Suprapubic skin (tissue), 4 donors: ENCODE measurements at regions not wholly inside any gene's neighbourhood (a gene's known extent, or its start where the extent isn't known, plus 50 kb on each side); places are given as distances from the start of the nearest gene placed in this dataset.

Experiments
- CTCF ChIP-seq, 2 donors: fragments of 200-600 bp in 1 of 2; fragments of 450-650 bp in 1 of 2; sonication (generic) in 1 of 2; IDR thresholded peaks; one replicate each; pipeline ENCODE4 v1.5.1; 2016 to 2019; ENCODE audit warnings: antibody characterized with exemption in 2 of 2, mild to moderate bottlenecking in 1 of 2, moderate library complexity in 1 of 2
- EP300 ChIP-seq: sonication (generic); formaldehyde crosslinking; IDR thresholded peaks from one replicate; pipeline ENCODE4 v1.6.1; 2017; ENCODE audit warnings: antibody characterized with exemption
- POLR2A ChIP-seq, 2 donors: fragments of 450-650 bp; IDR thresholded peaks; one replicate each; pipeline ENCODE4 v1.6.1; 2017; ENCODE audit warnings: antibody characterized with exemption in 2 of 2, mild to moderate bottlenecking in 2 of 2, moderate library complexity in 2 of 2
- POLR2AphosphoS5 ChIP-seq, 3 donors: sonication (generic); formaldehyde crosslinking; IDR thresholded peaks; one replicate each; pipeline ENCODE4 v1.6.1; 2017; ENCODE audit warnings: antibody characterized with exemption in 3 of 3

- TF ChIP-seq POLR2A (IDR thresholded peaks at IDR 0.05): no peak
- TF ChIP-seq CTCF (IDR thresholded peaks at IDR 0.05): no peak
- TF ChIP-seq POLR2AphosphoS5 (IDR thresholded peaks at IDR 0.05): no peak
- no peak for TF ChIP-seq EP300
These were observed 493.2 kb upstream of the KLF4 start for GRCh38 chr9:107982745-107983144.
